ENCODE measurements at regions not wholly inside any gene's neighbourhood (a gene's known extent, or its start where the extent isn't known, plus 50 kb on each side); places are given as distances from the start of the nearest gene placed in this dataset.

GRCh38 chr13:86601351-86601750 is 802.1 kb upstream of the SLITRK6 start:
- no peak overlapping the region for H3K27ac ChIP-seq (ENCODE audit: insufficient read depth, low read depth, low read length)
- H3K9me1 ChIP-seq (replicated peaks; ENCODE audit: control insufficient read depth, extremely low read depth, insufficient read depth, low read length), result no peaks in the 10 kb centered on the region
- H3K4me3 ChIP-seq (replicated peaks in 1 of 3; ENCODE audit: insufficient read depth in 1 of 3, low read depth in 1 of 3, low read length in 3 of 3), result no peak overlapping the region
- dilution Hi-C loops (cut with MboI; ENCODE audit: extremely low pct_ligation_motif_present, low sequenced_read_pairs), result no loop called here
- no TSS peak for BruUV-seq (replicated peaks)
- H3K36me3 ChIP-seq (ENCODE audit: control insufficient read depth in 2 of 2, extremely low read depth in 1 of 2, insufficient read depth in 2 of 2, low read length in 2 of 2), result no peaks in the 10 kb centered on the region
- H3K4me2 ChIP-seq (ENCODE audit: insufficient read depth, low read length), result no peak overlapping the region
- peaks cover 4% of the 10 kb centered on the region for H3K9me3 ChIP-seq (replicated peaks; ENCODE audit: control insufficient read depth, insufficient read depth, low read length)
- no peaks in the 10 kb centered on the region for H3K4me1 ChIP-seq (ENCODE audit: control insufficient read depth, extremely low read depth, insufficient read depth, low read length)
- intact Hi-C loops (cut with micrococcal nuclease), result no loop called here
- no peak overlapping the region for H2AFZ ChIP-seq (ENCODE audit: low read depth, low read length)
- no peaks in the 10 kb centered on the region for H3K79me2 ChIP-seq (ENCODE audit: control insufficient read depth, insufficient read depth, low read length)
- no peak overlapping the region for H3K9ac ChIP-seq (replicated peaks; ENCODE audit: extremely low read depth, insufficient read depth, low read length)
- no peaks in the 10 kb centered on the region for H4K20me1 ChIP-seq (replicated peaks; ENCODE audit: control insufficient read depth, extremely low read depth, insufficient read depth, low read length)
- FAIRE-seq (no peak), DNase-seq (ENCODE audit: low read depth, low spot score) (no peak)
- H3K27me3 ChIP-seq (ENCODE audit: control insufficient read depth in 2 of 2, insufficient read depth in 2 of 2, low read length in 2 of 2), result no peaks in the 10 kb centered on the region
- TF ChIP-seq GATA2 (IDR thresholded peaks at IDR 0.05; ENCODE audit: insufficient read depth, insufficient read length, low read depth, low read length), result no peak
- TF ChIP-seq MYC (IDR thresholded peaks at IDR 0.05; ENCODE audit: low read depth, low read length), result no peak
- no peak for TF ChIP-seq JUN (IDR thresholded peaks at IDR 0.05; ENCODE audit: borderline replicate concordance, insufficient read depth, insufficient read length, low read depth)
- TF ChIP-seq, protein P1, sequence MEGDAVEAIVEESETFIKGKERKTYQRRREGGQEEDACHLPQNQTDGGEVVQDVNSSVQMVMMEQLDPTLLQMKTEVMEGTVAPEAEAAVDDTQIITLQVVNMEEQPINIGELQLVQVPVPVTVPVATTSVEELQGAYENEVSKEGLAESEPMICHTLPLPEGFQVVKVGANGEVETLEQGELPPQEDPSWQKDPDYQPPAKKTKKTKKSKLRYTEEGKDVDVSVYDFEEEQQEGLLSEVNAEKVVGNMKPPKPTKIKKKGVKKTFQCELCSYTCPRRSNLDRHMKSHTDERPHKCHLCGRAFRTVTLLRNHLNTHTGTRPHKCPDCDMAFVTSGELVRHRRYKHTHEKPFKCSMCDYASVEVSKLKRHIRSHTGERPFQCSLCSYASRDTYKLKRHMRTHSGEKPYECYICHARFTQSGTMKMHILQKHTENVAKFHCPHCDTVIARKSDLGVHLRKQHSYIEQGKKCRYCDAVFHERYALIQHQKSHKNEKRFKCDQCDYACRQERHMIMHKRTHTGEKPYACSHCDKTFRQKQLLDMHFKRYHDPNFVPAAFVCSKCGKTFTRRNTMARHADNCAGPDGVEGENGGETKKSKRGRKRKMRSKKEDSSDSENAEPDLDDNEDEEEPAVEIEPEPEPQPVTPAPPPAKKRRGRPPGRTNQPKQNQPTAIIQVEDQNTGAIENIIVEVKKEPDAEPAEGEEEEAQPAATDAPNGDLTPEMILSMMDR (IDR thresholded peaks at IDR 0.05; ENCODE audit: extremely low read depth in 1 of 2, insufficient read depth in 1 of 2, low read depth in 1 of 2, low read length in 2 of 2), result no peak
- TF ChIP-seq POLR2AphosphoS5 (IDR thresholded peaks at IDR 0.05; ENCODE audit: insufficient read depth, low read depth, low read length), result no peak
- TF ChIP-seq FOS (IDR thresholded peaks at IDR 0.05; ENCODE audit: borderline replicate concordance, insufficient read depth, low read length), result no peak
- no peak for TF ChIP-seq POLR2A (IDR thresholded peaks at IDR 0.05; ENCODE audit: low read depth, low read length)
- no peak for TF ChIP-seq EZH2 (IDR thresholded peaks at IDR 0.05; ENCODE audit: borderline replicate concordance, low read depth, low read length, severe bottlenecking)
- TF ChIP-seq MAX (IDR thresholded peaks at IDR 0.05; ENCODE audit: insufficient read depth, insufficient read length), result no peak
- ChIA-PET POLR2A (no interaction called here), CTCF (no interaction called here)
